RWPE2 (cell line): ENCODE measurements at regions not wholly inside any gene's neighbourhood (a gene's known extent, or its start where the extent isn't known, plus 50 kb on each side); places are given as distances from the start of the nearest gene placed in this dataset.
"Not testable (repeated sequence)": the region's sequence is repeated elsewhere in the genome, so short reads cannot be mapped to it uniquely, and the experiment has no call there.

Experiments used
- ATAC-seq: fragments of 200-7000 bp; cut with Tn5 transposase; 3 replicates; pipeline ENCODE4 v1.9.1; 2021; ENCODE audit warnings: low read depth
- DNase-seq: peaks from one replicate; pipeline ENCODE4 v3.0.0-alpha.2; 2020; ENCODE audit warnings: low spot score
- H3K27ac ChIP-seq: fragments of 450-650 bp; 2 replicates; pipeline ENCODE4 v1.5.1; 2017; ENCODE audit warnings: mild to moderate bottlenecking; ENCODE audit not compliant: poor library complexity, severe bottlenecking
- H3K27me3 ChIP-seq: fragments of 250-450 bp; sonication (Bioruptor Pico); 2 replicates; pipeline ENCODE4 v1.5.1; 2021; ENCODE audit warnings: mild to moderate bottlenecking, moderate library complexity; ENCODE audit not compliant: insufficient read depth, poor library complexity, severe bottlenecking
- H3K36me3 ChIP-seq: fragments of 250-450 bp; sonication (Bioruptor Pico); 2 replicates; pipeline ENCODE4 v1.5.1; 2020; ENCODE audit warnings: low read depth, mild to moderate bottlenecking, moderate library complexity
- H3K4me1 ChIP-seq: fragments of 250-450 bp; sonication (Bioruptor Pico); 2 replicates; pipeline ENCODE4 v1.5.1; 2021; ENCODE audit warnings: mild to moderate bottlenecking, moderate library complexity; ENCODE audit not compliant: insufficient read depth, poor library complexity, severe bottlenecking
- H3K4me3 ChIP-seq: fragments of 250-450 bp; sonication (Bioruptor Pico); 2 replicates; pipeline ENCODE4 v1.5.1; 2021; ENCODE audit warnings: mild to moderate bottlenecking, moderate library complexity; ENCODE audit not compliant: severe bottlenecking
- H3K9me3 ChIP-seq: fragments of 250-450 bp; sonication (Bioruptor Pico); 2 replicates; pipeline ENCODE4 v1.5.1; 2021; ENCODE audit warnings: mild to moderate bottlenecking, moderate library complexity; ENCODE audit not compliant: severe bottlenecking
- CTCF ChIP-seq: fragments of 450-650 bp; IDR thresholded peaks from one replicate; pipeline ENCODE4 v1.5.1; 2017; ENCODE audit warnings: mild to moderate bottlenecking, moderate library complexity; ENCODE audit not compliant: poor library complexity, severe bottlenecking

GRCh38 chr12:131275824-131276223 lies 322.1 kb downstream of the ADGRD1 start:
- Histone ChIP-seq H3K4me3 (no peak overlapping the region), H3K36me3 (no peaks in the 10 kb centered on the region), H3K27ac (no peak overlapping the region), H3K27me3 (no peaks in the 10 kb centered on the region), H3K9me3 (no peaks in the 10 kb centered on the region), H3K4me1 (no peaks in the 10 kb centered on the region)
- no peak for TF ChIP-seq CTCF
- DNase-seq (no peak), ATAC-seq (no peak)

GRCh38 chr12:131276501-131277185 lies 322.9 kb downstream of the ADGRD1 start:
- no peaks in the 10 kb centered on the region for H3K9me3 ChIP-seq
- ATAC-seq (no peak), DNase-seq (no peak)
- H3K4me1 ChIP-seq = no peaks in the 10 kb centered on the region
- H3K36me3 ChIP-seq = no peaks in the 10 kb centered on the region
- H3K27ac ChIP-seq = no peak overlapping the region
- no peak overlapping the region for H3K4me3 ChIP-seq
- TF ChIP-seq CTCF = no peak
- no peaks in the 10 kb centered on the region for H3K27me3 ChIP-seq

GRCh38 chr12:131277186-131278091 lies 323.7 kb downstream of the ADGRD1 start:
- not testable (repeated sequence) for H3K4me1 ChIP-seq, H3K27ac ChIP-seq, H3K36me3 ChIP-seq, H3K27me3 ChIP-seq, H3K4me3 ChIP-seq, H3K9me3 ChIP-seq
- ATAC-seq (peak; percentile 14; the same call in 1 of the 3 replicates), DNase-seq (peak; percentile 45)

GRCh38 chr12:131278451-131279115 lies 324.9 kb downstream of the ADGRD1 start:
- H3K4me3 ChIP-seq, H3K9me3 ChIP-seq, H3K36me3 ChIP-seq, H3K27me3 ChIP-seq, H3K4me1 ChIP-seq, H3K27ac ChIP-seq, ATAC-seq: not testable (repeated sequence)
- DNase-seq = peak; percentile 48

GRCh38 chr12:131279281-131279921 lies 325.7 kb downstream of the ADGRD1 start:
- Histone ChIP-seq H3K27me3 (no peaks in the 10 kb centered on the region), H3K9me3 (no peaks in the 10 kb centered on the region), H3K27ac (no peak overlapping the region), H3K4me3 (no peak overlapping the region), H3K4me1 (no peaks in the 10 kb centered on the region), H3K36me3 (no peaks in the 10 kb centered on the region)
- TF ChIP-seq CTCF = no peak
- ATAC-seq (no peak), DNase-seq (peak; percentile 29)
